Head of caudate nucleus (tissue), 42 donors: ENCODE measurements at regions not wholly inside any gene's neighbourhood (a gene's known extent, or its start where the extent isn't known, plus 50 kb on each side); places are given as distances from the start of the nearest gene placed in this dataset.

ENCODE experiments used
- DNase-seq, 42 donors: peaks; one replicate each; pipeline versions ENCODE4 v3.0.0 to v3.0.0-alpha.2; 2020 to 2021; ENCODE audit warnings: mixed read lengths in 7 of 42
- intact Hi-C: fragments of 100-400 bp; cut with DNase I; formaldehyde crosslinking; loops from one replicate; pipeline ENCODE4 v1.15.0; 2022

DNA sequence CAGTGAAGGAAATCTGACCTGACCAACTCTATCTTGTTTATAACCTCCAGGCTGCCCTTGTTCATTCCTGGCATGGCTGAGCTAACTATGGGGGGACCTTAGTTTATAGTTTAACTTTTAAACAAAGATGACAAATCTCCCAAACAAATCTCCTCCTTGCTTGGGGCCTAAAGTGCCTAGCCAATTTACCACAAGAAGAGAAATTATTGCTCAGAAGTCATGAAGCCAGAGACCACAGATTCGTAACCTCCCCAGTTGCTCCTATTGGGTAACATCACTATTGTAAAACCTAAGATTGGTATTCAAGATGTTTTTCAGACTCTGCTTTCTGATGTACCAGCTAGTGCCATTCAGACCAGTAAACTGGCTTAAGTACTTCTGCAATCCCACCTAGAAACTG lies 649.4 kb upstream of the SLC8A1 start:
- intact Hi-C loops = no loop called here
- no peak for DNase-seq

DNA sequence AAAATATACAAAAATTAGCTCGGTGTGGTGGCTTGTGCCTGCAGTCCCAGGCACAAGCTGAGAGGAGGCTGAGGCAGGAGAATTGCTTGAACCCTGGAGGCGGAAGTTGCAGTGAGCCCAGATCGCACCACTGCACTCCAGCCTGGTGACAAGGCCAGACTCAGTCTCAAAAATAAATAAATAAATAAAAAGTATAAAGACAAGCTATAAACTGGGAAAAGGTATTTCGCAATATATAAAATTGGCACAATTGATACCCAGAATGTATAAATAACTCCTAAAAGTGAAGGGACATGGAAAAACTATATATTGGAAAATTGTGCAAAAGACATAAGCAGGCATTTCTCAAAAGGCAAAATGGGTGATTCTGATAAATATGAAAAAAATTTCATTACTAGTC lies 657.9 kb upstream of the SLC8A1 start:
- DNase-seq = no peak
- intact Hi-C loops = no loop called here

GRCh38 chr2:41111836-41112627 lies 660.1 kb upstream of the SLC8A1 start:
- intact Hi-C loops = no loop called here

DNA sequence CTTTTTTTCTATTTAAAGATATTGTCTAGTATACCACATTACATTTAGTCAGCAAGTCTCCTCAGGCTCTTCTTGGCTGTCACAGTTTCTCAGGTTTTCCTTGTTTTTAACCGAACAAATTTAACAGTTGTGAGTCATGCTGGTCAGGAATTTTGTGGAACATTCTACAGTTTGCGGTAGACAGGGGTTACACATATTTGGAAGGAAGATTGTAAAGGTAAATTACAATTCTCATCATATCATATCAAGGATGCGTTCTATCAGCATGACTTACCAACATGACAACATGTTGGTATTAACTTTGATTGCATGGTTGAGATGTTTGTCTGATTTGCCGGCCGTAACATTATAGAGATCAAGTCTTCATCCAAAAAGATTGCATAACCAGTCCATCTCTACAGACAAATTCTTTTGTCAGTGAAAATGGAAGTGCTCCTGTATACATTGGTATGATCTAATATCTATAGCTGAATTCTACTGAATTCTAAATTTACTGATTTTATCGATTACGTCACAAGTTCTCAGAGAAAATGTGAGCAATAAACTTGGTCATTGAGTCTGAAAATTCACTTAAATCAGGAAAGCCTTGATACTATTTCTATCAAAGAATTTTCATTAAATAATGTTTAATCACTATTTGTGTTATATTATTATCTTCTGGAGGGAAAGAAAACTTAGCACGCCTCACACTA lies 664.4 kb upstream of the SLC8A1 start:
- no peak for DNase-seq
- intact Hi-C loops = no loop called here

More at GRCh38 chr2:41111836-41112627, 660.1 kb upstream of the SLC8A1 start:
- DNase-seq = no peak

DNA sequence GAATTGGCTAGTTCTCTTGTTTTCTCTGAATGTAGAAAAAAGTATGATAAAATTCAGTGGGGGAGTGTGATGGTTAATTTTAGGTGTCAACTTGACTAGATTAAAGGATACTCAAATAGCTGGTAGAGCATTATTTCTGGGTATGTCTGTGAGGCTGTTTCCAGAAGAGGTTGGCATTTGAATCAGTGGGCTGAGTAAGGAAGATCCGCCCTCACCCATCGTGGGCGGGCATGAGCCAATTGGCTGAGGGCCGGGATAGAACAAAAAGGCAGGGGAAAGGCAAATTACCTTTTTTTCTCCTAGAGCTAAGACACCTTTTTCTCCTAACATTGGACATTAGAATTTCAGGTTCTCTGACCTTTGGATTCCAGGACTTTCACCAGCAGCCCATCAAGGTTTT lies 667.6 kb upstream of the SLC8A1 start:
- intact Hi-C loops = no loop called here
- DNase-seq = no peak

DNA sequence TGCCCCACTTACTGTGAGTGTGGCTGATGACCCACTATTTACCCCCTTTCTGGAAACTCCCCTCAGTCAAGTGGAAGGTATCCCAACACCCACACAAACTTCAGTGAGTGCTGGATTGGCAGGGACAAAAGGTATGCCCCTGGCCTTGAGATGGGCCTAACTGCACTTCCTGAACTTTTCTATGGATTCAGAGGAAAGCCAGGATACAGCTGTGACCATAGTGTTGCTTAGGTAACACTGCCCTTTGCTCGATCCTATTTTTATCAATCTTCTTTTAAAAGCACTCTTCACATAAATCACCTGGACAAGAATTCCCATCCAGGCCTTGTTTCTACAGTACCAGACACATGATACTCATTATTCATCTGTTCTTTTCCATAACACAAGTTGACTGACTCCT lies 671.5 kb upstream of the SLC8A1 start:
- DNase-seq = no peak

GRCh38 chr2:41127351-41127750 lies 675.5 kb upstream of the SLC8A1 start:
- no peak for DNase-seq
- intact Hi-C loops = no loop called here

More for the DNA sequence above, 671.5 kb upstream of the SLC8A1 start:
- intact Hi-C loops = no loop called here

GRCh38 chr2:41129988-41130387 lies 678.1 kb upstream of the SLC8A1 start:
- intact Hi-C loops = no loop called here
- DNase-seq = no peak

DNA sequence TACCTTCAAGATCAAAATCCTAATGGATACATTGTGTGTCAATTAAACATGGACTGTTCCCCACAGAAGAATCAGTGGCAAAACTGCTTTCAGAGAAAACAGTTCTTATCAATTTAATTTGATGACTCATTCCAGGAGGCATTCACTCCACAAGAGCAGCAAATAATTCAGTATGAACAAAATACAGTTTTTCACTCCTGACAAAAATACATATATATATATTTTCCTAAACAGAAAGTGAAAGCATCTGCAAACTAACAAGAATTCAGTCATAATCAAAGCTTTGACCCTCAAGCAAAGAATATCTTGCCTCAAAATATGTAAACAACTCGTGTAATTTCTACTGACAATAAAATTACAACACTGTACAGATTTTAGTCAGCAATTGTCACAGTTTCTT lies 685.1 kb upstream of the SLC8A1 start:
- no peak for DNase-seq
- intact Hi-C loops = no loop called here

GRCh38 chr2:41141146-41141791 lies 689.4 kb upstream of the SLC8A1 start:
- DNase-seq = no peak
- intact Hi-C loops = no loop called here

DNA sequence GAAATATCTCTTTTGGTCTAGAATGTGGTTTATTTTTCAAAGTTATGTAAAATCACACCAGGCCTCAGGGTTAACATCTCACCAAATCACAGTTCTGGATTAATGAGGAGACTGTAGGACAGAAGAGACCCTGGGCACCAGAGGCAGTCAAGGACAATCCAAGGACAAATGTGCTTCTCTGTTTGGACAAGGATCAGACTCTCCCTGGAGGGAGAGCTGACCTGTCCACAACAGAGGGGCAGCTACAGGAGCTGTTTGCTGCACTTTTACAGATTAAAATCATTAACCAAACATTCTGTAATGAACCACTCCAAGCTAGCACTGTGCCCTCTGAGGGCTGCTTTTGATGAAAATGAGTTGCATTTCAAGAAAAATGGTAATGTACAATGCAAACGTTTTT lies 690.6 kb upstream of the SLC8A1 start:
- intact Hi-C loops = no loop called here

GRCh38 chr2:41145066-41145465 lies 693.2 kb upstream of the SLC8A1 start:
- DNase-seq = no peak
- intact Hi-C loops = no loop called here

More for the DNA sequence above, 690.6 kb upstream of the SLC8A1 start:
- DNase-seq = no peak

GRCh38 chr2:41149054-41149453 lies 697.2 kb upstream of the SLC8A1 start:
- no peak for DNase-seq
- intact Hi-C loops = no loop called here

GRCh38 chr2:41151746-41152145 lies 699.9 kb upstream of the SLC8A1 start:
- intact Hi-C loops = no loop called here
- DNase-seq = no peak

GRCh38 chr2:41152318-41152717 lies 700.4 kb upstream of the SLC8A1 start:
- no peak for DNase-seq
- intact Hi-C loops = no loop called here

DNA sequence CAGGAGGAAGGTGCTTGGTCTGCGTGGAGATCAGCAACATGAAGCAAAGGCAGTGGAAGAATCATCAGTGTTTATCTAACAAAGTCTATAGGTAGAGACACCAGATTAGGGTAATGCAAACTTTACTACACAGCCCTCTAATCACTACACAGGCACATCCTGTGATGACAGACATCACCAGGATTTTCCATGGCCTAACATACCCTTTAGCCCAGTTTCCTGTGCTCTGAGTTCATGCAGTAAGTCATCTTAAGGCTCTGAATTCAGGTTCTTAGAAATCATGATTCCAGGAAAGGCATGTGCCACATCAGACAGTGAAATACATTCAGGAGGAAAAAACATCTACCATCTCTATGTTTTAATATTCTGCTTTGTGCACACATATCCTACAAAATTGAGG lies 708.5 kb upstream of the SLC8A1 start:
- DNase-seq = no peak
- intact Hi-C loops = no loop called here

- no peak for DNase-seq
- intact Hi-C loops = no loop called here
These were observed 715.1 kb upstream of the SLC8A1 start for GRCh38 chr2:41167014-41167413.

GRCh38 chr2:41169744-41170143 lies 717.9 kb upstream of the SLC8A1 start:
- DNase-seq = no peak
- intact Hi-C loops = no loop called here

DNA sequence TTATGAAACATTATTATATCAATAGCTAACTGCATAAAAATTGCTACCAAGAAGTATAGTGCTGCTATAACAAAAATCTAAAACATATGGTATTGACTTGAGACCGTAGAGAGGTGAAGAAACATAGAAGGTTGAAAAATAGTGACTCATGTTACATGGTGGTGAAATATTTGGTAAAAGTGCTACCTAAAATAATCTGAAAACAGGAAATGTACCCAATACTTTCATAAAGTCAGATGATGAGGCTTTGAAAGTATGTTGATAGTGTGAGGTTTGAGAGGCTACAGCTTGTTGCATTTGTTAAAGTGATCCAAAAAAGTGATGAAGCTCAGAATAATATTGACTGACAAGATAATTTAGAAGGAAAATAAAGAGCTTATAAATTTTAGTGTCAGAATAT lies 718.7 kb upstream of the SLC8A1 start:
- intact Hi-C loops = no loop called here
- DNase-seq = no peak

DNA sequence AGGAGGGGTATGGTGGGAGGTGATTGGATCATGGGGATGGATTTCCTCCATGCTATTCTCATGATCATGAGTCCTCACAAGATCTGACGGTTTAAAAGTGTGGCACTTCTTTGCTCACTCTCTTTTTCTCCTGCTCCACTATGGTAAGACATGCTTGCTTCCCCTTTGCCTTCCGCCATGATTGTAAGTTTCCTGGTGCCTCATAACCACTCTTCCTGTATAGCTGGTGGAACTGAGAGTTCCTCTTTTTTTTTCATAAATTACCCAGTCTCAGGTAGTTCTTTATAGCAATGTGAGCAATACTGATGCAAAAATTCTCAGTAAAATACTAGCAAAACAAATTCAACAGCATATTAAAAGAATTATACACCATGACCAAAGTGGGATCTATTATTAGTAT lies 728.5 kb upstream of the SLC8A1 start:
- no peak for DNase-seq
- intact Hi-C loops = no loop called here
